Neural progenitor cell (in vitro differentiated cells): ENCODE measurements at regions not wholly inside any gene's neighbourhood (a gene's known extent, or its start where the extent isn't known, plus 50 kb on each side); places are given as distances from the start of the nearest gene placed in this dataset.
"Not testable (repeated sequence)": the region's sequence is repeated elsewhere in the genome, so short reads cannot be mapped to it uniquely, and the experiment has no call there.

Experiments
- DNase-seq: peaks from one replicate; pipeline ENCODE4 v3.0.0-alpha.2; 2016; ENCODE audit warnings: low spot score
- H2AFZ ChIP-seq: fragments of 200-600 bp; sonication (generic); replicated peaks from 2 replicates; pipeline ENCODE4 v1.6.1; 2016; ENCODE audit warnings: antibody characterized with exemption
- H3F3A ChIP-seq: fragments of 200-600 bp; sonication (generic); 2 replicates; pipeline ENCODE4 v1.6.1; 2016; ENCODE audit warnings: antibody characterized with exemption, low read depth
- H3K27ac ChIP-seq: fragments of 200-600 bp; sonication (generic); 2 replicates; pipeline ENCODE4 v1.5.1; 2016; ENCODE audit warnings: mild to moderate bottlenecking
- H3K27me3 ChIP-seq: fragments of 200-600 bp; sonication (generic); 2 replicates; pipeline ENCODE4 v1.6.1; 2016; ENCODE audit warnings: mild to moderate bottlenecking, moderate library complexity
- H3K36me3 ChIP-seq: fragments of 200-600 bp; sonication (generic); 2 replicates; pipeline ENCODE4 v1.5.1; 2016
- H3K4me1 ChIP-seq: fragments of 200-600 bp; sonication (generic); 2 replicates; pipeline ENCODE4 v1.6.1; 2016; ENCODE audit warnings: mixed run types
- H3K4me2 ChIP-seq: fragments of 200-600 bp; sonication (generic); 2 replicates; pipeline ENCODE4 v1.6.1; 2016
- H3K4me3 ChIP-seq: fragments of 200-600 bp; sonication (generic); 2 replicates; pipeline ENCODE4 v1.5.1; 2016
- H3K79me2 ChIP-seq: fragments of 200-600 bp; sonication (generic); 2 replicates; pipeline ENCODE4 v1.6.1; 2016; ENCODE audit warnings: low read depth
- H3K9ac ChIP-seq: fragments of 200-600 bp; sonication (generic); 2 replicates; pipeline ENCODE4 v1.6.1; 2016
- H3K9me3 ChIP-seq: fragments of 200-600 bp; sonication (generic); 2 replicates; pipeline ENCODE4 v1.5.1; 2016; ENCODE audit warnings: low read depth
- H4K20me1 ChIP-seq: fragments of 200-600 bp; sonication (generic); 2 replicates; pipeline ENCODE4 v1.6.1; 2016; ENCODE audit warnings: low read depth
- H3K27ac Mint-ChIP-seq: 3 replicates; pipeline ENCODE4 v1.8.0; 2021; ENCODE audit warnings: mixed read lengths
- H3K27me3 Mint-ChIP-seq: 2 replicates; pipeline ENCODE4 v1.8.0; 2022; ENCODE audit warnings: low read depth, mild to moderate bottlenecking, inconsistent platforms, moderate library complexity, mixed read lengths; ENCODE audit not compliant: insufficient read depth
- H3K36me3 Mint-ChIP-seq: 3 replicates; pipeline ENCODE4 v1.8.0; 2021; ENCODE audit warnings: mixed read lengths
- H3K4me1 Mint-ChIP-seq: 3 replicates; pipeline ENCODE4 v1.8.0; 2021; ENCODE audit warnings: mixed read lengths
- H3K4me3 Mint-ChIP-seq: 3 replicates; pipeline ENCODE4 v1.8.0; 2021; ENCODE audit warnings: mild to moderate bottlenecking, moderate library complexity, mixed read lengths
- H3K9me3 Mint-ChIP-seq: 3 replicates; pipeline ENCODE4 v1.8.0; 2020; ENCODE audit warnings: mixed read lengths
- EZH2 ChIP-seq: fragments of 200-600 bp; sonication (generic); IDR thresholded peaks from 2 replicates; pipeline ENCODE4 v1.6.1; 2017; ENCODE audit warnings: antibody characterized with exemption, mild to moderate bottlenecking, moderate library complexity
- EZH2phosphoT487 ChIP-seq: fragments of 200-600 bp; sonication (generic); IDR thresholded peaks from 2 replicates; pipeline ENCODE4 v1.6.1; 2017; ENCODE audit warnings: antibody characterized with exemption
- TF ChIP-seq, protein P1 (sequence below): fragments of 200-600 bp; sonication (generic); IDR thresholded peaks from 2 replicates; pipeline ENCODE4 v1.5.1; 2017; ENCODE audit warnings: antibody characterized with exemption, mild to moderate bottlenecking

DNA sequence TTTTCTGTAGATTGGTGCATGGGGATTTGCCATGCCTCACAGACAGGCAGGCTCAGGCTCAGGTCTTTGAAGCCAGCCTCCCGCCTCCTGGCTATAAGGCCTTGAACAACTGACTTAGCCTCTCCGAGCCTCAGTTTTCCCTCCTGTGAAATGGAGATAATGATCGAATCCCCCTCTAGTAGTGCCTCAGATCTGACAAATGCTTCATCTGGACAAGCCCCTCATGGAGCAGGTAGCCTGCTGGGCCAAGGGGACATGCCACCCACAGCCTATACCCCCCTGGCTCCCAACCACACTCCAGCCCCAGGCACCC lies 68.1 kb upstream of the LCTL start:
- Histone ChIP-seq H3K79me2 (no peaks in the 10 kb centered on the region), H3F3A (peaks cover 30% of the 10 kb centered on the region), H3K27ac (no peak overlapping the region), H3K4me2 (no peak overlapping the region), H3K9me3 (no peaks in the 10 kb centered on the region), H3K4me3 (no peak overlapping the region), H3K27me3 (no peaks in the 10 kb centered on the region), H2AFZ (no peak overlapping the region), H3K36me3 (no peaks in the 10 kb centered on the region), H3K4me1 (peaks cover 51% of the 10 kb centered on the region), H4K20me1 (no peaks in the 10 kb centered on the region), H3K9ac (no peak overlapping the region)
- H3K27me3 Mint-ChIP-seq = peaks cover 8% of the 10 kb centered on the region
- H3K4me1 Mint-ChIP-seq = peaks cover 56% of the 10 kb centered on the region
- H3K36me3 Mint-ChIP-seq = no peaks in the 10 kb centered on the region
- no peak overlapping the region for H3K4me3 Mint-ChIP-seq
- H3K27ac Mint-ChIP-seq = peak overlapping the region; percentile 25
- no peak for DNase-seq
- H3K9me3 Mint-ChIP-seq = no peaks in the 10 kb centered on the region
- TF ChIP-seq EZH2 = no peak
- TF ChIP-seq, protein P1, sequence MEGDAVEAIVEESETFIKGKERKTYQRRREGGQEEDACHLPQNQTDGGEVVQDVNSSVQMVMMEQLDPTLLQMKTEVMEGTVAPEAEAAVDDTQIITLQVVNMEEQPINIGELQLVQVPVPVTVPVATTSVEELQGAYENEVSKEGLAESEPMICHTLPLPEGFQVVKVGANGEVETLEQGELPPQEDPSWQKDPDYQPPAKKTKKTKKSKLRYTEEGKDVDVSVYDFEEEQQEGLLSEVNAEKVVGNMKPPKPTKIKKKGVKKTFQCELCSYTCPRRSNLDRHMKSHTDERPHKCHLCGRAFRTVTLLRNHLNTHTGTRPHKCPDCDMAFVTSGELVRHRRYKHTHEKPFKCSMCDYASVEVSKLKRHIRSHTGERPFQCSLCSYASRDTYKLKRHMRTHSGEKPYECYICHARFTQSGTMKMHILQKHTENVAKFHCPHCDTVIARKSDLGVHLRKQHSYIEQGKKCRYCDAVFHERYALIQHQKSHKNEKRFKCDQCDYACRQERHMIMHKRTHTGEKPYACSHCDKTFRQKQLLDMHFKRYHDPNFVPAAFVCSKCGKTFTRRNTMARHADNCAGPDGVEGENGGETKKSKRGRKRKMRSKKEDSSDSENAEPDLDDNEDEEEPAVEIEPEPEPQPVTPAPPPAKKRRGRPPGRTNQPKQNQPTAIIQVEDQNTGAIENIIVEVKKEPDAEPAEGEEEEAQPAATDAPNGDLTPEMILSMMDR = no peak
- no peak for TF ChIP-seq EZH2phosphoT487

GRCh38 chr15:66634540-66634939 lies 67.5 kb upstream of the SMAD6 start:
- Histone ChIP-seq H3K36me3 (no peaks in the 10 kb centered on the region), H3K27ac (no peak overlapping the region), H3K27me3 (no peaks in the 10 kb centered on the region), H3K4me1 (peaks cover 45% of the 10 kb centered on the region), H3F3A (peaks cover 23% of the 10 kb centered on the region), H3K4me2 (no peak overlapping the region), H3K4me3 (no peak overlapping the region), H2AFZ (no peak overlapping the region), H3K9ac (no peak overlapping the region), H3K79me2 (no peaks in the 10 kb centered on the region), H3K9me3 (no peaks in the 10 kb centered on the region), H4K20me1 (no peaks in the 10 kb centered on the region)
- Mint-ChIP-seq H3K36me3 (no peaks in the 10 kb centered on the region), H3K4me3 (no peak overlapping the region), H3K27ac (peak overlapping the region; percentile 76), H3K9me3 (no peaks in the 10 kb centered on the region), H3K27me3 (peaks cover 5% of the 10 kb centered on the region), H3K4me1 (peaks cover 51% of the 10 kb centered on the region)
- TF ChIP-seq, protein P1 = no peak
- TF ChIP-seq EZH2 (no peak), EZH2phosphoT487 (no peak)
- no peak for DNase-seq

GRCh38 chr15:66635006-66635405 lies 67.0 kb upstream of the SMAD6 start:
- Histone ChIP-seq H3K4me2 (no peak overlapping the region), H3K4me3 (no peak overlapping the region), H3K27ac (no peak overlapping the region), H3F3A (peaks cover 19% of the 10 kb centered on the region), H2AFZ (no peak overlapping the region), H3K27me3 (no peaks in the 10 kb centered on the region), H3K4me1 (peaks cover 41% of the 10 kb centered on the region), H4K20me1 (no peaks in the 10 kb centered on the region), H3K36me3 (no peaks in the 10 kb centered on the region), H3K79me2 (no peaks in the 10 kb centered on the region), H3K9me3 (no peaks in the 10 kb centered on the region), H3K9ac (no peak overlapping the region)
- no peaks in the 10 kb centered on the region for H3K36me3 Mint-ChIP-seq
- H3K9me3 Mint-ChIP-seq = no peaks in the 10 kb centered on the region
- H3K4me3 Mint-ChIP-seq = no peak overlapping the region
- H3K27ac Mint-ChIP-seq = no peak overlapping the region
- TF ChIP-seq EZH2 (no peak), EZH2phosphoT487 (no peak)
- TF ChIP-seq, protein P1 = no peak
- peaks cover 5% of the 10 kb centered on the region for H3K27me3 Mint-ChIP-seq
- DNase-seq = no peak
- peaks cover 49% of the 10 kb centered on the region for H3K4me1 Mint-ChIP-seq

- H3K36me3 ChIP-seq = no peaks in the 10 kb centered on the region
- no peaks in the 10 kb centered on the region for H4K20me1 ChIP-seq
- Mint-ChIP-seq H3K4me3 (no peak overlapping the region), H3K9me3 (no peaks in the 10 kb centered on the region), H3K27me3 (peaks cover 6% of the 10 kb centered on the region), H3K4me1 (peaks cover 41% of the 10 kb centered on the region), H3K27ac (no peak overlapping the region), H3K36me3 (no peaks in the 10 kb centered on the region)
- H2AFZ ChIP-seq = no peak overlapping the region
- no peak for DNase-seq
- H3K4me2 ChIP-seq = no peak overlapping the region
- peaks cover 35% of the 10 kb centered on the region for H3K4me1 ChIP-seq
- H3K27ac ChIP-seq = no peak overlapping the region
- no peak overlapping the region for H3K9ac ChIP-seq
- H3K79me2 ChIP-seq = no peaks in the 10 kb centered on the region
- no peaks in the 10 kb centered on the region for H3K27me3 ChIP-seq
- TF ChIP-seq EZH2 = no peak
- TF ChIP-seq, protein P1 = no peak
- peaks cover 17% of the 10 kb centered on the region for H3F3A ChIP-seq
- no peaks in the 10 kb centered on the region for H3K9me3 ChIP-seq
- H3K4me3 ChIP-seq = no peak overlapping the region
Measured at GRCh38 chr15:66635817-66636216, 66.2 kb upstream of the SMAD6 start.

- H3K9ac ChIP-seq, H3K4me3 ChIP-seq, H3K9me3 ChIP-seq, H3K4me2 ChIP-seq, H2AFZ ChIP-seq, H3K36me3 Mint-ChIP-seq, H3K27ac ChIP-seq, H3K27me3 ChIP-seq, H3K9me3 Mint-ChIP-seq, H4K20me1 ChIP-seq, H3K4me3 Mint-ChIP-seq, DNase-seq, H3K36me3 ChIP-seq, H3K27me3 Mint-ChIP-seq, H3K79me2 ChIP-seq: not testable (repeated sequence)
- H3K27ac Mint-ChIP-seq = peak overlapping the region; percentile 69
- Histone ChIP-seq H3F3A (peaks cover 17% of the 10 kb centered on the region), H3K4me1 (peaks cover 22% of the 10 kb centered on the region)
- H3K4me1 Mint-ChIP-seq = peaks cover 34% of the 10 kb centered on the region
Measured at GRCh38 chr15:66637044-66637443, 65.0 kb upstream of the SMAD6 start.
